ENCODE measurements at regions not wholly inside any gene's neighbourhood (a gene's known extent, or its start where the extent isn't known, plus 50 kb on each side); places are given as distances from the start of the nearest gene placed in this dataset.

DNA sequence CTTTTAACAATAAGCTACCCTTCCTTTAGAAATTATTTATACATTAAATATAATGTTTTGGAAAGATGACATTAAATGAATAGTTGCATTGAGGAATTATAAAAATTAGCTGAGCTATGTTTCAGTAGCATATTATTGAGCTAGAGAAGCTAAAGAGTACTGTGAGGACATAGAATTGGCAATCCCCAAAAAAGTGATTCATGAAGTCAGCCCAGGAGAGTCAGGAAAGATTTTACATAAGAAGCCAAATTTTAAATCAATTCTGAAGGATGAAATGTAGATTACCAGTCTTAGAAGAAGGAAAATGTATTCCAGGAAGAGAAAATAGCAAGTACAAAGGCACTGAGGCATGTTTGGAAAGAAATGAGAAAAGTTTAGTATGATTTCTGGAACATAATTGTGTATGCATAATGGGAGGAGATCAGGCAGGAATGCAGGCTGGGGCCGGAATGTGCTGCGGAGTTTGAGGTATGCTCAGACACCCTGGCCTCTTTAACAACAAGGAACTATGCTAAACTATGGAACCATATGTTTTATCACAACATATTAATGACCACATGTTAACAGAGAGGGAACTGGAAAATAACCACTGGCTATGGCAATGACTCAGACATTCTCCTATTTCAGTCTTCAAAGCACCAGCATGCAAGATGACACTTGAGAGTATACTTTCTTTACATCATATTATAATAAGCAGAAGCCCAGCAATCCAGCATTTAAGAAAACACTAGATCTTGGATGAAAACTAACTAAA lies 103.3 kb upstream of the COL8A1 start:
- TF ChIP-seq CREB5 (CRISPR knock-in tag; IDR thresholded peaks at IDR 0.05; ENCODE audit: low read depth) (no peak), PATZ1 (CRISPR knock-in tag; IDR thresholded peaks at IDR 0.05; ENCODE audit: borderline replicate concordance) (no peak), SNAI2 (CRISPR knock-in tag; IDR thresholded peaks at IDR 0.05) (no peak), TSHZ2 (CRISPR knock-in tag; IDR thresholded peaks at IDR 0.05) (no peak), ARNTL (CRISPR knock-in tag; IDR thresholded peaks at IDR 0.05; ENCODE audit: borderline replicate concordance, low read depth) (no peak), ZNF565 (CRISPR knock-in tag; conservative IDR thresholded peaks at IDR 0.05; ENCODE audit: low read depth) (no peak), ZNF70 (CRISPR knock-in tag; IDR thresholded peaks at IDR 0.05) (no peak)

All from SK-N-SH treated with all-trans-retinoic acid at 6 μM for 48 hours (cell line).